Osteoblast (primary cell): ENCODE measurements at regions not wholly inside any gene's neighbourhood (a gene's known extent, or its start where the extent isn't known, plus 50 kb on each side); places are given as distances from the start of the nearest gene placed in this dataset.

ENCODE experiments used
- DNase-seq: peaks from one replicate; pipeline ENCODE4 v3.0.0; 2011; ENCODE audit warnings: low spot score, mixed read lengths; ENCODE audit not compliant: insufficient read length; ENCODE audit errors: missing footprints
- H2AFZ ChIP-seq: 2 replicates; pipeline ENCODE4 v1.6.0; 2011; ENCODE audit warnings: mild to moderate bottlenecking, low read length
- H3K27ac ChIP-seq: 2 replicates; pipeline ENCODE4 v1.5.1; 2011; ENCODE audit warnings: mild to moderate bottlenecking, low read depth, low read length, moderate library complexity
- H3K27me3 ChIP-seq: 2 replicates; pipeline ENCODE4 v1.6.0; 2012; ENCODE audit warnings: mild to moderate bottlenecking, control low read depth, inconsistent platforms, low read length, moderate library complexity; ENCODE audit not compliant: insufficient read depth
- H3K36me3 ChIP-seq: 2 replicates; pipeline ENCODE4 v1.5.1; 2011; ENCODE audit warnings: mild to moderate bottlenecking, low read length, control low read depth, moderate library complexity; ENCODE audit not compliant: insufficient read depth
- H3K4me1 ChIP-seq: 2 replicates; pipeline ENCODE4 v1.5.1; 2011; ENCODE audit warnings: mild to moderate bottlenecking, low read length, control low read depth, moderate library complexity; ENCODE audit not compliant: insufficient read depth
- H3K4me2 ChIP-seq: 2 replicates; pipeline ENCODE4 v1.6.0; 2011; ENCODE audit warnings: mild to moderate bottlenecking, low read length; ENCODE audit not compliant: insufficient read depth
- H3K4me3 ChIP-seq: fragments of 200-600 bp; sonication (generic); 3 replicates; pipeline ENCODE4 v1.5.1; 2012; ENCODE audit warnings: mild to moderate bottlenecking, low read length, inconsistent platforms; ENCODE audit not compliant: insufficient read depth
- H3K79me2 ChIP-seq: 2 replicates; pipeline ENCODE4 v1.6.0; 2012; ENCODE audit warnings: mild to moderate bottlenecking, low read length, control low read depth, inconsistent platforms; ENCODE audit not compliant: insufficient read depth
- H3K9me3 ChIP-seq: 2 replicates; pipeline ENCODE4 v1.5.1; 2011; ENCODE audit warnings: low read depth, low read length, control low read depth
- H4K20me1 ChIP-seq: 2 replicates; pipeline ENCODE4 v1.6.0; 2012; ENCODE audit warnings: mild to moderate bottlenecking, low read length, control low read depth; ENCODE audit not compliant: insufficient read depth
- CTCF ChIP-seq: IDR thresholded peaks from 2 replicates; pipeline ENCODE4 v1.5.1; 2011; ENCODE audit warnings: mild to moderate bottlenecking, low read depth, low read length, moderate library complexity; ENCODE audit errors: extremely low read depth

GRCh38 chr15:37220949-37221670, 120.8 kb upstream of the MEIS2 start:
- Histone ChIP-seq H3K27me3 (no peaks in the 10 kb centered on the region), H3K4me2 (no peak overlapping the region), H3K4me1 (no peaks in the 10 kb centered on the region), H3K9me3 (no peaks in the 10 kb centered on the region), H3K79me2 (no peaks in the 10 kb centered on the region), H3K36me3 (no peaks in the 10 kb centered on the region), H2AFZ (no peak overlapping the region), H3K27ac (no peak overlapping the region), H4K20me1 (no peaks in the 10 kb centered on the region), H3K4me3 (no peak overlapping the region)
- no peak for DNase-seq
- TF ChIP-seq CTCF, result no peak

GRCh38 chr15:37221671-37222145, 121.4 kb upstream of the MEIS2 start:
- Histone ChIP-seq H3K4me3 (no peak overlapping the region), H3K27me3 (no peaks in the 10 kb centered on the region), H2AFZ (no peak overlapping the region), H3K9me3 (no peaks in the 10 kb centered on the region), H4K20me1 (no peaks in the 10 kb centered on the region), H3K79me2 (no peaks in the 10 kb centered on the region), H3K36me3 (no peaks in the 10 kb centered on the region), H3K4me1 (no peaks in the 10 kb centered on the region), H3K4me2 (no peak overlapping the region), H3K27ac (no peak overlapping the region)
- no peak for DNase-seq
- TF ChIP-seq CTCF, result no peak

- Histone ChIP-seq H3K9me3 (no peaks in the 10 kb centered on the region), H3K4me3 (no peak overlapping the region), H4K20me1 (no peaks in the 10 kb centered on the region), H3K4me2 (no peak overlapping the region), H2AFZ (no peak overlapping the region), H3K27ac (no peak overlapping the region), H3K36me3 (no peaks in the 10 kb centered on the region), H3K27me3 (no peaks in the 10 kb centered on the region), H3K4me1 (no peaks in the 10 kb centered on the region), H3K79me2 (no peaks in the 10 kb centered on the region)
- DNase-seq, result no peak
- no peak for TF ChIP-seq CTCF
Measured at GRCh38 chr15:37223089-37223488, 122.7 kb upstream of the MEIS2 start.

GRCh38 chr15:37229855-37230619, 129.7 kb upstream of the MEIS2 start:
- Histone ChIP-seq H3K27ac (no peak overlapping the region), H3K4me2 (no peak overlapping the region), H4K20me1 (no peaks in the 10 kb centered on the region), H3K27me3 (no peaks in the 10 kb centered on the region), H3K79me2 (no peaks in the 10 kb centered on the region), H3K4me3 (no peak overlapping the region), H3K36me3 (no peaks in the 10 kb centered on the region), H3K4me1 (no peaks in the 10 kb centered on the region), H3K9me3 (no peaks in the 10 kb centered on the region), H2AFZ (no peak overlapping the region)
- TF ChIP-seq CTCF, result no peak
- no peak for DNase-seq
